GM12865 (cell line): ENCODE measurements at regions not wholly inside any gene's neighbourhood (a gene's known extent, or its start where the extent isn't known, plus 50 kb on each side); places are given as distances from the start of the nearest gene placed in this dataset.

Source experiments
- DNase-seq: peaks from one replicate; pipeline ENCODE4 v3.0.0; 2010; ENCODE audit warnings: low read depth
- H3K4me3 ChIP-seq: 2 replicates; pipeline ENCODE4 v1.5.1; 2011; ENCODE audit warnings: mild to moderate bottlenecking, low read depth, low read length, control low read depth
- TF ChIP-seq, protein P1 (sequence below): IDR thresholded peaks from 2 replicates; pipeline ENCODE4 v1.5.1; 2011; ENCODE audit warnings: low read length, control low read depth, low read depth, inconsistent platforms; ENCODE audit not compliant: insufficient read depth; ENCODE audit errors: missing control alignments

GRCh38 chr10:6917125-6917524, 337.0 kb upstream of the PRKCQ start:
- TF ChIP-seq, protein P1, sequence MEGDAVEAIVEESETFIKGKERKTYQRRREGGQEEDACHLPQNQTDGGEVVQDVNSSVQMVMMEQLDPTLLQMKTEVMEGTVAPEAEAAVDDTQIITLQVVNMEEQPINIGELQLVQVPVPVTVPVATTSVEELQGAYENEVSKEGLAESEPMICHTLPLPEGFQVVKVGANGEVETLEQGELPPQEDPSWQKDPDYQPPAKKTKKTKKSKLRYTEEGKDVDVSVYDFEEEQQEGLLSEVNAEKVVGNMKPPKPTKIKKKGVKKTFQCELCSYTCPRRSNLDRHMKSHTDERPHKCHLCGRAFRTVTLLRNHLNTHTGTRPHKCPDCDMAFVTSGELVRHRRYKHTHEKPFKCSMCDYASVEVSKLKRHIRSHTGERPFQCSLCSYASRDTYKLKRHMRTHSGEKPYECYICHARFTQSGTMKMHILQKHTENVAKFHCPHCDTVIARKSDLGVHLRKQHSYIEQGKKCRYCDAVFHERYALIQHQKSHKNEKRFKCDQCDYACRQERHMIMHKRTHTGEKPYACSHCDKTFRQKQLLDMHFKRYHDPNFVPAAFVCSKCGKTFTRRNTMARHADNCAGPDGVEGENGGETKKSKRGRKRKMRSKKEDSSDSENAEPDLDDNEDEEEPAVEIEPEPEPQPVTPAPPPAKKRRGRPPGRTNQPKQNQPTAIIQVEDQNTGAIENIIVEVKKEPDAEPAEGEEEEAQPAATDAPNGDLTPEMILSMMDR = no peak
- H3K4me3 ChIP-seq = no peak overlapping the region
- no peak for DNase-seq

DNA sequence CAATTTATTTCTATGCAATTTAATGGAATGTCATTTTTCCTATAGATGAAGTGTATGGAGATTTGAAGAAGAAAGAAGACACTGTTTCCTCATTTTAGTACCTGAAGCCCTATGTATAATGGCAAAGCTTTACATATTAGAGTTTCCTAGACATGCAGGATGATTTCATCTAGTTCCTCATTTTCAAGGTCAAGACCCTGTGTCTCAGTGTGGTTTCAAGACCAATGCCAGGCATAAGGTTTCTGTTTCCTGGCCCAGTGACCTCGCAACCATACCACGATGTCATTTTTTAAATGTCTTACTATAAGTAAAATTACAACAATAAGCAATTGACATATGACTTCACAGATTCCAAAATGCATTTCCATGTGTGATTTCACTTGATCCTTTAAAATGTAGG, 336.5 kb upstream of the PRKCQ start:
- no peak overlapping the region for H3K4me3 ChIP-seq
- TF ChIP-seq, protein P1 = no peak
- DNase-seq = peak; percentile 26

- no peak for DNase-seq
- TF ChIP-seq, protein P1 = no peak
- no peak overlapping the region for H3K4me3 ChIP-seq
Observed at GRCh38 chr10:6915307-6915706, 335.2 kb upstream of the PRKCQ start.

DNA sequence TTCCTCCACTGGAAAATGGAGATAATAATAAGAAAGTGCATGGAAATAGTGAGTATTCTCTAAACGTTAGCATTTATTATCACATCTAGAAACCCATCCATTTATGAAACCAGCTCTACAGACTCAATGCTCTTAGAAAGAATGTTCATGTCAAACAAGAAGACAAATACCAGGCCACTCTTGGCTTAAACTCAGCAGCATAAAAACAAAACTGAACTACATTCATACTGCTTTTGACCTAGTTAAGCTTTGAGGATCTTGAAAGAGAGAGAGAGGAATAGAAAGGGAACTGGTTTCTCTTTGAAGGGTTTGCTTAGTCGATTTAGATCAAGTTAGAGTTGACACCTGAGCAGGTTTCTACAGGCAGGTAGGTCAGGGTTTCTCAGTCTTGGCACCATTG, 332.9 kb upstream of the PRKCQ start:
- TF ChIP-seq, protein P1 = no peak
- H3K4me3 ChIP-seq = no peak overlapping the region
- DNase-seq = peak; percentile 7

DNA sequence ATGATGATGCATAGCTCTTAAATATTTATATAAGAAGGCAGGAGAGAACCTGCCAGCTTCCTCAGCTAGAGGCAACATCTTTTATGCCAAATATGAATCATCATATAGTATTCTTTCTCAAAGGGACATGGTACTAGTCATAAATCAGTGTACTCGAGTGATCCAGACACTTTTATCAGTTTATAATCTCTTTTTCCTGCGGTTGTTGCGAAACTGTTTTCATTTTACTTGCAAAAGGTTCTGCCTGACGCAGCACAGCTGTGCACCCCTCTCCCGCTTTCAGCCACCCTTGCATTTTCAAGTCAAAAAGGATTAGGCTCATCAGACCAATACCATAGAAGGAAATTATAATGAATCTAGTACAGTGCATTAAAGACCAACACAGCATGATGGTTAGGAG, 332.3 kb upstream of the PRKCQ start:
- TF ChIP-seq, protein P1 = no peak
- H3K4me3 ChIP-seq = no peak overlapping the region
- DNase-seq = no peak

DNA sequence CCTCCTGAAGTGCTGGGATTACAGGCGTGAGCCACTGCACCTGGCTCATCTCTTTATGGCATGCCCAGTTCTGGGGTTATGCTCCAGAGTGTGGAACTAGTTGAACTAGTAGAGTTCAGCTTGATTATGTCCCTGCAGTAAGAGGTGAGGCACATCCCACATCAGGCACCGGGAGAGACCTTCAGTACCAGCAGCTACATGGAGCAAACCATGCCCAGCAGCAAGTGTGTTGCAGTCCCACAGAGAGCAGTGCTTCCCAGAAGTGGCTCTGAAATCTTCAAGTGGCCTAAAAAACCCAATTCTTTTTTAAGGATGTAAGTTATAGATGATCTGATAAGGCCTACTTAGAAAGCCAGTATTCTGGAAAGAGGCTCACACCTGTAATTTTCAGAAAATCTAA, 331.9 kb upstream of the PRKCQ start:
- no peak overlapping the region for H3K4me3 ChIP-seq
- TF ChIP-seq, protein P1 = no peak
- no peak for DNase-seq

DNA sequence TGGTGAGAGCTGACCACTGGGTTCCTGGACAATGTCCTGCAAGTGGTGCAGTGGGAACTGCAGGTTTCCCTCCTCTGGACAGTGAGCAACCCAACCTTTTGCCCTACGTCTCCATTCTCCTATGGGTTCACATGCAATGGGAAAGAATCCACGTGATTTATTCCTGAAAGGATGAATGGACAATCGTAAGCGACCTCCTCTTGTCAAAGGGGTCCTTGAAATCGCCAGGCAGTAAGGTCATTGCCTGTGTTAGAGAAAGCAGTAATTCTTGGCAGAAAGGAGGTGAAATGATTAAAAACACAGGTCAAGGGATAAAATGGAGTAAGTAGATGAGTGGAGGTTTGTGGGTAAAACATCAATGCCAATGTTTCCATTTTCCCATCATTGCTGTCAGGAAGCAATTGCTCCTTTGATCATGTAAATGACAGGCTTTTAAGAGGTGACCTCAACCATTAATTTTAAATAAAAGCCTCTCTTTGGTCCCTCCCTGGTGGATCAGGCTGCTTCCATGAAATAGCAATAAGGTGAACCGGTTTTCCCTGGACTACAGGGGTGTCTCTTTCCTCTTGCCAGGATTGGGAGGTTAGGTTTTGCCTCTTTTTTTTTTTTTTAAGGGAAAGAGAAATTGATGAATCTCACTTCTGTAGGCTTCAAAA, 330.0 kb upstream of the PRKCQ start:
- H3K4me3 ChIP-seq = no peak overlapping the region
- no peak for DNase-seq
- TF ChIP-seq, protein P1 = no peak
